ENCODE measurements at regions not wholly inside any gene's neighbourhood (a gene's known extent, or its start where the extent isn't known, plus 50 kb on each side); places are given as distances from the start of the nearest gene placed in this dataset.

DNA sequence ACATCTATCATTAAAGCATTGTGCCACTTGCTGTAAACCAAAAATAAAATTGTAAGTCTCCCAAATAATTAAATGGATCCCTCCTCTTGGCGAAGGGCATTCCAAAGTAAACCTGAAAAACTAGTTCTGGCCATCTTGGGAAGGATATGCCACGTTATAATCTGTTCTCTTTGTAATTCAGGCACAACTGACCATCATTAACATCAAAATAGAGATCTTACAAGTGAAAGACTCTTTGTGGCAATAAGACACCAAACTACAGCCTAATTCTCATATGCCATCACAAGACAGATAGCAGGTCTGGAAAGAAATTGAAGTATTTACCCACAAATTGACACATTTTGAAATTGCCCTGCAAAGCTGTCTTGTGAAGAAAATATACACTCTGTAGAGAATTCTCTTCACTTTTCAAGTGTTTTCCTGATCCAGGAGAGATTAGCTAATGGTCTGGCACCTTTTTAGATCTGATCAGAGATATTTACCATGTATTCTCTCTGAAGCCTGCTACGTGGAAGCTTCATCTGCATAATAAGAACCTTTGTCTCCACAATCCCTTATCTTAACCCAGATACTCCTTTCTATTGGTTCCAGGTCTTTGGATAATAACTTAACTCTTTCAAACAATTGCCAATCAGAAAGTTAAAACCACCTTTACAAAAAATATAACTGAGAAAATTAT, 630.4 kb upstream of the CCDC179 start:
- DNase-seq = no peak

GRCh38 chr11:23494981-23495380, 634.7 kb upstream of the CCDC179 start:
- DNase-seq = no peak

- no peak for DNase-seq
Observed at GRCh38 chr11:23496340-23496739, 636.1 kb upstream of the CCDC179 start.

DNA sequence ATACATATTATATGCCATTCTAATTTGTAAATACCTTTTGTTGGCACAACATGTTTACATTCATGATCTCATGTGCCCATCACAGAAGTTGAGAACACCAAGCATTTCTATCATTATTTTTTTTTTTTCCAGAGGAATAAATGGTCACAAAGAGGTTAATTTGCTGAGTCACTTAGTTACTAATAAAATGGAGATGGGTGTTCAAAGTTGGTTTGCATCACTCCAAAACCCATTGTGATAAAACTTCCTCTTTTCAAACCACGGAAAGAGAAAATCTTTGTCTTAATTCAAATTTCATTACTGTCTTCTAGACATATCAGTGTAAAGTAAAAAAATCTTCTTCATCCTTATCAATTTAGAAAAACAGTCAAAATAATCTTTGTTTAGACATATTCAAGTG, 636.8 kb upstream of the CCDC179 start:
- no peak for DNase-seq

DNA sequence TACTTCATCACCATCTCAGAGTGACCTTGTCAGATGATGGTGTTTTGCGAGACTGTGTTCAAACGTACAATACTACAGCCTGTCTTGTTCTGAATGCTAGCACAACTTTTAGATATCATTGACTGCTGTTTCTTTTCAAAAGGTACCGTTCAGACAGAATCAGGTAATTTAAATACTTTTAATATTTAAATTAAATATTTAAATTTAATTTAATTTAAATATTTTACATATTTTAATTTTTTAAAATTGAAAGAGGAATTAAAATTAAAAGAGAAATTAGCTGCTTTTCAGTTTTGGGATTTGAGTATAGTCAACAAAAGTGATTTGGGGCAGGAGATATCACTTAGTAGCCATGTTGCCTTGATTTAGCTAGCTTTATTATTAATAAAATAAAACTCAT, 642.1 kb upstream of the CCDC179 start:
- no peak for DNase-seq

GRCh38 chr11:23502826-23503225, 642.6 kb upstream of the CCDC179 start:
- no peak for DNase-seq

DNA sequence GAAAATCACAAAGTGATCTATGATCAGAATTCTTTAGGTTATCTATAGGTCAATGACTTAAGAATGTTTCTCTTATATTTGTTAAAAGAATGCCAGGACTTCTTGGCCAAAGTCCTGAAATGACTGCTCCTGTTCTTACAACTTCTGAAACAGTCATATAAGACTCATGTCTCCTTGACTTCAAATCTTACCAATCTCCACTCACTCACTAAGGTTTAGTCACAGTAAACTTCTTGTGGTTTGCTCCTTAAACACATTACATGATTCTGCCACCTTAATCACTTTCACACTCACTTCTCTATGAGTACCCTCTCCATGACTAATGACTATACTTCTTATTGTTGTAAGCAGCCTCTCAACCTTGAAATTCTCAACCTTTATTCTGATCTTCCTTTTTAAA, 648.7 kb upstream of the CCDC179 start:
- no peak for DNase-seq

DNA sequence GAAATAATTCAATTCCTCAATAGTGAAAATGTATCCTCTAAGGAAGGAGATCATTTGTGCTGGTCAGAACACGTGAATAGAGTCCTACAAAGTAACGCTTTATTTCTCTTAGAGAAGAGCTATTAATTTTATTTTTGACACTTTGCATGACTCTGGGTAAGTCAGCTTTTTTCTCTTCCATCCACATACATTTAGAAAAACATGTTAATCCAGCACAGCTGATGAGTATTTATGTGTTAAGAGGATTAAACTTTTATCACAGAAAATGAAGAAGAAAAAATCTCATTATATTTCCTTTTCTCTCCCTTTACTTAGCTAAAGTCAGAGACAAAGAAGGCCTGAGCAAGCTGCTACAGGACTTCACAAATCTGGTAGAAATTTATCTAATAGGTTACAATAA, 649.5 kb upstream of the CCDC179 start:
- DNase-seq = no peak

DNA sequence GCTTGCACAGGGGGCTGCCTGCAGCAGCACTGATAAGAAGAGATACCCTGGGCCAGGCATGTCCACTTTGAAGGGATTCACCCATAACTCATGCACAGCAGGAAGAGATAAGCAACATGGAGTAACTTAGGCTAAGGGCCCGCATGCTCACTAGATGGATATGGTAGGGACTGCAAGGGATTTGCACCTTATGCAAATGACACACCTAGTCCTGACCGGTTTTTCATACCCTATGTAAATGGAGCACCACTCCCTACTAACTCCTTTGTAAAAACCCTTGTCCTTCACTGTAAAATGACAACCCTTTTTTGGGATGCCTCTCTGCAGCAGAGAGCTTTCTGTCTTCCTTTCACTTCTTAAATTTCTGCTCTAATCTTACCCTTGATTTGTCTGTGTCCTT, 658.9 kb upstream of the CCDC179 start:
- no peak for DNase-seq

- no peak for DNase-seq
Observed at GRCh38 chr11:23520226-23520960, 660.1 kb upstream of the CCDC179 start.

- DNase-seq = no peak
Observed at GRCh38 chr11:23536907-23537306, 676.6 kb upstream of the CCDC179 start.

DNA sequence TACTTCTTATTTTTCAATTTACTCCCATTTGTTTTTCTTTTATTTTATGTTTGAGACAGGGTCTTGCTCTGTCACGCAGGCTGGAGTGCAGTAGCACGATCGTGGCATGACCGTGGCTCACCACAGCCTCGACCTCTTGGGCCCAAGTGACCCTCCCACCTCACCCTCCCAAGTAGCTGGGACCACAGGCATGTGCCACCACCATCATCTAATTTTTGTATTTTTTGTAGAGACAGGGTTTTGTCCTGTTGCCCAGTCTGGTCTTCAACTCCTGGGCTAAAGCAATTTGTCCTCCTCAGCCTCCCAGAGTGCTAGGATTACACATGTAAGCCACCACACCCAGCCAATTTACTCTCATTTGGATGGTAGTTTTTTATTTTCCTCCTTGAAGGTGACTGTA, 679.3 kb upstream of the CCDC179 start:
- no peak for DNase-seq

DNA sequence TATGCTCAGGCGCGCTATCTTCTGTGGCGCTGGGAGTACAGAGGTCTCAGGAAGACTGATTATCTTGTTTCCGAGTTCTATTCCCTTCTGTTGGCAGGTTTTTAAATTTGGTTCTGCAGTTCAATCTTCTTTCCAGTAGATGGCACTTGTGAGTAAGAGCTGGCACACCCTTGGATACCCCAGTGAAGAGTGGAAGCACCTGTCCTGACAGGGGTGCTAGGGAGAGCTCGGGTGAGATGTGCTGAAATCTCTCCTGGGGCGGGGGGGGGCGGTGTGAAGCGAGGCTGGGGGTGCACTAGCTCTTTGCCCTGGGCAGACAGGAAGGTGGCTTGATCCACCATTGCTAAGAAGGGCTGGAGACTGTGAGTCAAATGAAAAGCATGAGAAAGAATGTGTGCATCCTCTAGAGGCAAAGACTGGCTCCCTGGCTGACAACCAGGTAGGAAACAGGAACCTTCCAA, 679.9 kb upstream of the CCDC179 start:
- DNase-seq = no peak

DNA sequence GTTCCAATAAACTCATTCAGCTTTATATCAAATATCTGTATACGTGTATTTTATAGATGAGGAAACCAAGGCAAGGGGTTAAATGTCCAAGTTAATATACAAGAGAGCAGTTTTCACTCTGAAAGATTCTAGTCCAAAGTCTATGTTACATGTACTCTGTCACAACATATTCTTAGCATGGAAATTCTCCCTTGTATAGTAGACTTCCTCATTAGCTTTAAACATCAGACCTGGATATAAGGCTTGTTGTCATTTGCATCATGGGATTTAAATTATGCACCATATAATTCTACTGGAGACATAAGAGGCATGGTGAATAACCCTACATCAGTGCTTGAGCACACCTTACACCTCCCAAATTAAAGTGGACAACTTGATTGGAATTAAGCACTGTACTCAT, 681.9 kb upstream of the CCDC179 start:
- DNase-seq = no peak

DNA sequence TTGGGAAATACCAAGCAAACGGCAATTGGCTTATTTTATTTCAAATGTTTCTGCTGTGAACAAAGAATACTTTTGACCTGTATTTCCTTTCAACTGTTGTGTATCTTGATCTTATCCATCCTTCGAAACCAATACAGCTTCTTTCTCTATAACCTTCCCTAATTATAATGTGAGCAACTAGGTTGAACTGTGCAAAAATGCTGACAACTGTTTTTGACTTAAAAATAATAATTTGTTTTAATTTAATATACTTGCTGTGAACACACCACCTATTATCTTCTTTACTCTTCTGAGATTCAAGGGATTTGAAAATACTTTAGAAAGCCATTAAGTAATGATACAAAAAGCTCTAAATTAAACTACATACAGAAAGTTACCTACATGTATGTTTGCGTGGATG, 682.5 kb upstream of the CCDC179 start:
- no peak for DNase-seq

GRCh38 chr11:23543651-23544222, 683.5 kb upstream of the CCDC179 start:
- no peak for DNase-seq

DNA sequence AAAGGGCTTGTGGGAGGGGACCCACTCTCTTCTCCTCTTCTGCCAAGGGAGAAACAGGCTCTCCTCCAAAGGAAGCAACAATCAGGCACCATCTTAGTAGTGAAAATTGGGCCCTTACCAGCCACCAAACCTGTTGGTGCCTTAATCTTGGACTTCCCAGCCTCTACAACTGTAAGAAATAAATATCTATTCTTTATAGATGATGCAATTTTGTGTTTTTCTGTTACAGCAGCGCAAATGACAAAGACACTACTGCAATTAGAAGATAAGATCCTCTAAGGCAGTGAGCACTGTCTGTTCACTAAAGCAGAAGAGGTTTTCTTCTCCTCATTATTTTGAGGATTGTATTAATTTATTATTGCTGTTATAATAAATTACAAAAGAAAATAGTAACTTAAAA, 691.4 kb upstream of the CCDC179 start:
- DNase-seq = no peak

DNA sequence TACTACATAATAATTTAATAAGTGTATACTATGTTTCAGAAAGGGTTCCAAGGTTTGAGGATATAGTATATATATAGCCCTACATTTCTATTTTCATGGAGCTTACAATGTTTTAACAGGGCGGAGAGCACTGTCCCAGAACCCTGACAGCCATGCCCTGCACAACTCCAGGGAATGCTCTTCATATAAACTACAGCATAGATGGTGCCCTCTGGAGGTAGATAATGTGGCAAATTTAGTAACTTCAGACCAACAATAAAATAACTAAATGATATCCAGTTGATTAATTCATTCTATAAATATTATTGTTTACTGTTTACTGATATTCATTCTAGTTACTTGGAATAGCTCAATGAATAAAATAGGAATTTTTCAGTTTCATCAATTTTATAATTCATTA, 693.7 kb upstream of the CCDC179 start:
- DNase-seq = no peak

DNA sequence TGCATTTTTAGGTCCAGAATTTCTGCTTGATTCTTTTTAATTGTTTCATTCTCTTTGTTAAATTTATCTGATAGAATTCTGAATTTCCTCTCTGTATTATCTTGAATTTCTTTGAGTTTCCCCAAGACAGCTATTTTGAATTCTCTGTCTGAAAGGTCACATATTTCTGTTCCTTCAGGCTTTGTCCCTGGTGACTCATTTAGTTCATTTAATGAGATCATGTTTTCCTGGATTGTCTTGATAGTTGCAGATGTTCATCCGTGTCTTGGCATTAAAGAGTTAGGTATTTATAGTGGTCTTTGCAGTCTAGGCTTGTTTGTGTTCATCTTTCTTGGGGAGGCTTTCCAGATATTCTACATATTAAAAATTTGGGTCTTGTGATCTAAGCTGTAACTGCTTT, 694.8 kb upstream of the CCDC179 start:
- DNase-seq = no peak

GRCh38 chr11:23556163-23556750, 696.0 kb upstream of the CCDC179 start:
- no peak for DNase-seq

DNA sequence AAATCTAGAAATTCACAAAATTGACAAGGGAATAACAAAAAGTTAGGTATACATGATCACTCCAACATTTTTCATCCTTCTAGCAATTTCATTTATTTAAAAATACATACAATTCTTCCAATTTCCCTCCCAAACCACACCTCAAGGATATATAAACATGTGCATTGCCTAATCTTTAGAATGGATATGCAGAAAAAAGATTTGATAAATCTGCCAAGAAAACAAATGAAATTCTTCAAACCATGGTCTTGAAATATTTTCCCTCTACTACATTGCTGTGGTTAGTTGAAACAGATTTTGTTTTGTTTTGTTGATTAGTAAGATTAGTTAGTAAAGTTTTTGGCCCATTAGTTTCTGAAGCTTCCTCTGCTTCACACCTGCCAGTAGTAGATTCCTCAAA, 703.3 kb upstream of the CCDC179 start:
- no peak for DNase-seq

GRCh38 chr11:23564370-23564769, 704.1 kb upstream of the CCDC179 start:
- no peak for DNase-seq

- DNase-seq = no peak
Observed at GRCh38 chr11:23569134-23569533, 708.9 kb upstream of the CCDC179 start.

DNA sequence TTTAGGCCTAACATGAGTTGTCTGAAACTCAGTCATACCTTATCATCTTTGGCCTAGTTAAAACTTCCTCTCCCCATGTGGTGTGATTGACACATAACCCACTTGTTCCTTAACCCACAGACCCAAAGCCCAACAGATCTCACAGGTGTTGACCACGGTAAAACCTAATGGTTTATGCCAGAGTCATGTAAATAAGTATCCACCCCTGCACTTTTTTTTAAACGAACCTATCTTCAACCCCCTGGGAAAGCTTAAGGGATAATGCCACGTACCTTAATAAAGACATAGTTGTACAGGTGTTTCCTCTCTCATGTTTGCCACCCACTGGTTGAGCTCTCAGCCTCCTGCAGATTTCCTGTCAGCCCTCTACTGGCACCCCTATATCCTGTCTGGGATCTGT, 709.3 kb upstream of the CCDC179 start:
- no peak for DNase-seq
